ENCODE measurements at regions not wholly inside any gene's neighbourhood (a gene's known extent, or its start where the extent isn't known, plus 50 kb on each side); places are given as distances from the start of the nearest gene placed in this dataset.

DNA sequence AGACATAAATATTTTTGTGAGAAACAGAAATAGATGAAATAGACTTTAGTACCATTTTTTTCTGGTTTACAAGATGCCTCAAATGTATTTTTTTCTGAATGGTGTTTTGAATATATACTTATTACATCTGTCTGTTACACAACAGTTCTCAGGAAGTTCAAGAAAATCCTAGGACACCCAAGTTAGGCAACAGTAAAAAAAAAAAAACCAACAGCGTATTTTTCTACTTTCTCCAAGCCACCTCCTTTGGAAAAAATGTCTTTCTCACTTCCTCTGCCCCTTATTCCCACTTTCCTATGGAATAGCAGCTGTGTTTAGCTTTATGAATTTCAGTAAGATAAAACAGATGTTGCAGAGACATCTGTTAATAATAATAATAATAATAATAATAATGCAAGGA is 489.6 kb upstream of the KLF12 start:
- Histone ChIP-seq H3K27me3 (ENCODE audit: control insufficient read depth in 2 of 2, insufficient read depth in 2 of 2, low read length in 2 of 2) (no peaks in the 10 kb centered on the region), H3K4me1 (replicated peaks in 1 of 2; ENCODE audit: control insufficient read depth in 2 of 2, insufficient read depth in 2 of 2, low read length in 2 of 2) (no peaks in the 10 kb centered on the region), H3K9me1 (ENCODE audit: control insufficient read depth, insufficient read depth, low read length) (no peaks in the 10 kb centered on the region), H2AFZ (ENCODE audit: low read depth, low read length) (no peak overlapping the region), H3K4me3 (no peak overlapping the region), H3K36me3 (ENCODE audit: control insufficient read depth, insufficient read depth, low read length) (no peaks in the 10 kb centered on the region), H3K79me2 (ENCODE audit: control insufficient read depth, insufficient read depth, low read length) (no peaks in the 10 kb centered on the region), H3K9me3 (replicated peaks; ENCODE audit: control insufficient read depth, insufficient read depth, low read depth, low read length) (no peaks in the 10 kb centered on the region), H3K4me2 (ENCODE audit: insufficient read depth, low read length) (no peak overlapping the region), H4K20me1 (replicated peaks; ENCODE audit: control insufficient read depth, insufficient read depth, low read length) (no peaks in the 10 kb centered on the region), H3K27ac (ENCODE audit: extremely low read depth, low read depth, low read length) (no peak overlapping the region), H3K9ac (ENCODE audit: insufficient read depth in 1 of 2, low read depth in 2 of 2, low read length in 2 of 2) (no peak overlapping the region)
- FAIRE-seq = no peak
- DNase-seq (ENCODE audit: extremely low read depth in 1 of 4, low spot score in 3 of 4) = no peak
- no TSS peak for BruUV-seq (replicated peaks)
- POLR2A ChIA-PET = no interaction called here
- in situ Hi-C loops (cut with MboI) (no loop called here), intact Hi-C loops (cut with micrococcal nuclease) (no loop called here)
- CTCF ChIA-PET (ENCODE audit: low intra/inter-chr PET ratio) = no interaction called here
- ATAC-seq = no peak
- WGBS (ENCODE audit: insufficient coverage, low coverage, missing lambda C conversion rate) = 0% methylated on average over 1 of the region's 1 CpG
- TF ChIP-seq ZNF444 (CRISPR knock-in tag; IDR thresholded peaks at IDR 0.05) (no peak), NCOR1 (IDR thresholded peaks at IDR 0.05) (no peak), ZNF695 (CRISPR knock-in tag; IDR thresholded peaks at IDR 0.05) (no peak), ZNF644 (tag; IDR thresholded peaks at IDR 0.05; ENCODE audit: low read depth) (no peak), ZC3H4 (CRISPR knock-in tag; IDR thresholded peaks at IDR 0.05; ENCODE audit: borderline replicate concordance) (no peak), PTBP1 (IDR thresholded peaks at IDR 0.05; ENCODE audit: low read depth, low read length) (no peak), RBFOX2 (IDR thresholded peaks at IDR 0.05; ENCODE audit: low read depth, low read length) (no peak), PYGO2 (tag; IDR thresholded peaks at IDR 0.05) (no peak)
- TF ChIP-seq, protein P1, sequence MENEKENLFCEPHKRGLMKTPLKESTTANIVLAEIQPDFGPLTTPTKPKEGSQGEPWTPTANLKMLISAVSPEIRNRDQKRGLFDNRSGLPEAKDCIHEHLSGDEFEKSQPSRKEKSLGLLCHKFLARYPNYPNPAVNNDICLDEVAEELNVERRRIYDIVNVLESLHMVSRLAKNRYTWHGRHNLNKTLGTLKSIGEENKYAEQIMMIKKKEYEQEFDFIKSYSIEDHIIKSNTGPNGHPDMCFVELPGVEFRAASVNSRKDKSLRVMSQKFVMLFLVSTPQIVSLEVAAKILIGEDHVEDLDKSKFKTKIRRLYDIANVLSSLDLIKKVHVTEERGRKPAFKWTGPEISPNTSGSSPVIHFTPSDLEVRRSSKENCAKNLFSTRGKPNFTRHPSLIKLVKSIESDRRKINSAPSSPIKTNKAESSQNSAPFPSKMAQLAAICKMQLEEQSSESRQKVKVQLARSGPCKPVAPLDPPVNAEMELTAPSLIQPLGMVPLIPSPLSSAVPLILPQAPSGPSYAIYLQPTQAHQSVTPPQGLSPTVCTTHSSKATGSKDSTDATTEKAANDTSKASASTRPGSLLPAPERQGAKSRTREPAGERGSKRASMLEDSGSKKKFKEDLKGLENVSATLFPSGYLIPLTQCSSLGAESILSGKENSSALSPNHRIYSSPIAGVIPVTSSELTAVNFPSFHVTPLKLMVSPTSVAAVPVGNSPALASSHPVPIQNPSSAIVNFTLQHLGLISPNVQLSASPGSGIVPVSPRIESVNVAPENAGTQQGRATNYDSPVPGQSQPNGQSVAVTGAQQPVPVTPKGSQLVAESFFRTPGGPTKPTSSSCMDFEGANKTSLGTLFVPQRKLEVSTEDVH (IDR thresholded peaks at IDR 0.05; ENCODE audit: low read depth, partially characterized antibody) = no peak
- TF ChIP-seq, protein P2, sequence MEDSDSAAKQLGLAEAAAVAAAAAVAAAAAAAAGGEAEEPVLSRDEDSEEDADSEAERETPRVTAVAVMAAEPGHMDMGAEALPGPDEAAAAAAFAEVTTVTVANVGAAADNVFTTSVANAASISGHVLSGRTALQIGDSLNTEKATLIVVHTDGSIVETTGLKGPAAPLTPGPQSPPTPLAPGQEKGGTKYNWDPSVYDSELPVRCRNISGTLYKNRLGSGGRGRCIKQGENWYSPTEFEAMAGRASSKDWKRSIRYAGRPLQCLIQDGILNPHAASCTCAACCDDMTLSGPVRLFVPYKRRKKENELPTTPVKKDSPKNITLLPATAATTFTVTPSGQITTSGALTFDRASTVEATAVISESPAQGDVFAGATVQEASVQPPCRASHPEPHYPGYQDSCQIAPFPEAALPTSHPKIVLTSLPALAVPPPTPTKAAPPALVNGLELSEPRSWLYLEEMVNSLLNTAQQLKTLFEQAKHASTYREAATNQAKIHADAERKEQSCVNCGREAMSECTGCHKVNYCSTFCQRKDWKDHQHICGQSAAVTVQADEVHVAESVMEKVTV (CRISPR knock-in tag; IDR thresholded peaks at IDR 0.05) = no peak

Data from K562 (cell line).